ENCODE measurements at regions not wholly inside any gene's neighbourhood (a gene's known extent, or its start where the extent isn't known, plus 50 kb on each side); places are given as distances from the start of the nearest gene placed in this dataset.
A peak's percentile ranks its signal among the peaks of the same experiment; 100 is the strongest.

DNA sequence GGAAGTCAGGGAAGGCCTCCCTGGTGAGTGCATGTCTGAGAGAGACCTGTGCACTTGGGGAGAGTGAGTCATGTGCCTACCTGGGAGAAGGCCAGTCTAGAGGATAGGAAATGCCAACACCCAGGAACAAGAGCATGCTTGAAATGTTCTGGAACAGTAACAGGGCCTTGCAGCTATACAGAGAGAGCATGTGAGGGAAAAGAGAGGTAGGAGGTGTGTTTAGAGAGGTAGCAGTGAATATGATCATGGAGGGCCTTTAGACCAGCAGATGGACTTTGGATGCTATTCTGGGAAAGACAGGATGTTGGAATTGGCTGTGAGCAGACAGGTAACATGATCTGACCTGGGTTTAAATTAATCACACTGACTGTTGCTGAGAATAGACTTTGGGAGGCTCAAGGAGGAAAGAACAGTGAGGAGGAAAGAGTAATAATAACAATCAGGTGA, 1143.6 kb downstream of the FLRT2 start:
- TF ChIP-seq, protein P1, sequence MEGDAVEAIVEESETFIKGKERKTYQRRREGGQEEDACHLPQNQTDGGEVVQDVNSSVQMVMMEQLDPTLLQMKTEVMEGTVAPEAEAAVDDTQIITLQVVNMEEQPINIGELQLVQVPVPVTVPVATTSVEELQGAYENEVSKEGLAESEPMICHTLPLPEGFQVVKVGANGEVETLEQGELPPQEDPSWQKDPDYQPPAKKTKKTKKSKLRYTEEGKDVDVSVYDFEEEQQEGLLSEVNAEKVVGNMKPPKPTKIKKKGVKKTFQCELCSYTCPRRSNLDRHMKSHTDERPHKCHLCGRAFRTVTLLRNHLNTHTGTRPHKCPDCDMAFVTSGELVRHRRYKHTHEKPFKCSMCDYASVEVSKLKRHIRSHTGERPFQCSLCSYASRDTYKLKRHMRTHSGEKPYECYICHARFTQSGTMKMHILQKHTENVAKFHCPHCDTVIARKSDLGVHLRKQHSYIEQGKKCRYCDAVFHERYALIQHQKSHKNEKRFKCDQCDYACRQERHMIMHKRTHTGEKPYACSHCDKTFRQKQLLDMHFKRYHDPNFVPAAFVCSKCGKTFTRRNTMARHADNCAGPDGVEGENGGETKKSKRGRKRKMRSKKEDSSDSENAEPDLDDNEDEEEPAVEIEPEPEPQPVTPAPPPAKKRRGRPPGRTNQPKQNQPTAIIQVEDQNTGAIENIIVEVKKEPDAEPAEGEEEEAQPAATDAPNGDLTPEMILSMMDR (IDR thresholded peaks at IDR 0.05): no peak
- TF ChIP-seq POLR2A (IDR thresholded peaks at IDR 0.05) (no peak), EP300 (IDR thresholded peaks at IDR 0.05) (no peak)
- Histone ChIP-seq H3K27me3 (no peaks in the 10 kb centered on the region), H3K4me1 (no peaks in the 10 kb centered on the region), H3K27ac (no peak overlapping the region), H3K4me3 (no peak overlapping the region), H3K9me3 (no peaks in the 10 kb centered on the region), H3K36me3 (no peaks in the 10 kb centered on the region)
- no peak for DNase-seq (ENCODE audit: low spot score in 2 of 2)

DNA sequence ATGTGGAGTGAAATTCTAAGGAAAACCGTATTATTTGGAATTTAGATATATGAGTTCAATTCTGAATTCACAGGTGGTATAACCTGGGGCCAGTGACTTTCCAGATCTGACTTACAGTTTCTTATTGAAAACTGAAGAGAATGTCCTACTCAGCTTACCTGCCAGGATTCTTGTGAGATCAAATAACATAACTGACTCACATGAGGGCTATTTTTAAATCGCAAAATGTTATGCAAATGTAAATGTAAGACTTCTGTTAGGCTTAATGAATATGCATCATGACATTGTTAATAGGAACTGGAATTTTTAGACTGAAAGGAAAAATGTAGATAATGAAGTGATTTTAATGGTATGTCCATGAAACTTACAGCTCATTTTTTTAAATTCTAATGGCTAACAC, 1142.1 kb downstream of the FLRT2 start:
- 86 to 91% methylated on average over 2 of the region's 2 CpGs for WGBS, 2 donors
- DNase-seq (ENCODE audit: low spot score in 2 of 2): no peak
- Histone ChIP-seq H3K27ac (no peak overlapping the region), H3K9me3 (no peaks in the 10 kb centered on the region), H3K4me3 (no peak overlapping the region), H3K4me1 (no peaks in the 10 kb centered on the region), H3K27me3 (no peaks in the 10 kb centered on the region), H3K36me3 (no peaks in the 10 kb centered on the region)
- no peak for TF ChIP-seq POLR2A (IDR thresholded peaks at IDR 0.05)
- TF ChIP-seq, protein P1 (IDR thresholded peaks at IDR 0.05): no peak
- no peak for TF ChIP-seq EP300 (IDR thresholded peaks at IDR 0.05)

DNA sequence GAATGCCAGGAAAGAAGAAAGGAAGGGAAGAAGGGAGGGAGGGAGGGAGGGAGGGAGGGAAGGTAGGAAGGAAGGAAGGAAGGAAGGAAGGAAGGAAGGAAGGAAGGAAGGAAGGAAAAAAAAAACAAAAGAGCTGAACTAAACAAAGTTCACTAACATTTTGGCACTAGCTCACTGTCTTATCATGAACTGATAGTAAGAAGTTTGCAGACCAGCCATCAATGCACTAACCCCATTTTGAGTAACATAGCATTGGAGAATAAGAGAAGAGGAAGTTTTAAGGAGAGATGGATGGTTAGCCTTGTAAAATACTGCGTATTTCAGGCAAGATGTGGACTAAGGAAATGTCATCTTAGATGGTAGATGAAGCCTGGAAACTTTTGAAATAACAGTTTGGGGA, 1136.0 kb downstream of the FLRT2 start:
- TF ChIP-seq, protein P1 (IDR thresholded peaks at IDR 0.05): no peak
- no peak for DNase-seq (ENCODE audit: low spot score in 2 of 2)
- Histone ChIP-seq H3K27me3 (no peaks in the 10 kb centered on the region), H3K9me3 (no peaks in the 10 kb centered on the region), H3K4me3 (no peak overlapping the region), H3K4me1 (no peaks in the 10 kb centered on the region), H3K36me3 (no peaks in the 10 kb centered on the region), H3K27ac (no peak overlapping the region)
- 96 to 100% methylated on average over 1 of the region's 1 CpG for WGBS, 2 donors

DNA sequence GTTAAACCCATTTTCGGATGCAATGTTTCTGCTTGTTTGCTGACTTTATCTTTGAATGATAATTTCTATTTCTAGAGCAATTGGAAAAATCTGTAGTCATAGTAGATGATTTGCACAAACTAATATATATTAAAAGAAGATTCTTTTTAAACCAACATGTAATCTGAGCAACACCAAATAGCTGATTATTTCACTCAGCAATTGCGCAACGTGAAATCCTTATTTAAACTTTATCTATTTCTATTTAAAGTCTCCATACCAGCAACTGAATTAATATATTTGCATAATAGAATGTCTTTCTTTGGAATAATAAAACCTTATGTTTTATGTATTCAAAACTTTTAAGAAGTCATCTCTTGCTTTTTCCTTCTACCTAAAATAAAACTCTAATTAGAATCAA, 1132.4 kb downstream of the FLRT2 start:
- 90 to 93% methylated on average over 3 of the region's 3 CpGs for WGBS, 2 donors
- DNase-seq (ENCODE audit: low spot score in 2 of 2): no peak
- Histone ChIP-seq H3K27ac (no peak overlapping the region), H3K27me3 (no peaks in the 10 kb centered on the region), H3K4me1 (no peaks in the 10 kb centered on the region), H3K36me3 (no peaks in the 10 kb centered on the region), H3K4me3 (no peak overlapping the region), H3K9me3 (no peaks in the 10 kb centered on the region)
- TF ChIP-seq, protein P1 (IDR thresholded peaks at IDR 0.05): no peak
- TF ChIP-seq EP300 (IDR thresholded peaks at IDR 0.05): no peak
- no peak for TF ChIP-seq POLR2A (IDR thresholded peaks at IDR 0.05)

DNA sequence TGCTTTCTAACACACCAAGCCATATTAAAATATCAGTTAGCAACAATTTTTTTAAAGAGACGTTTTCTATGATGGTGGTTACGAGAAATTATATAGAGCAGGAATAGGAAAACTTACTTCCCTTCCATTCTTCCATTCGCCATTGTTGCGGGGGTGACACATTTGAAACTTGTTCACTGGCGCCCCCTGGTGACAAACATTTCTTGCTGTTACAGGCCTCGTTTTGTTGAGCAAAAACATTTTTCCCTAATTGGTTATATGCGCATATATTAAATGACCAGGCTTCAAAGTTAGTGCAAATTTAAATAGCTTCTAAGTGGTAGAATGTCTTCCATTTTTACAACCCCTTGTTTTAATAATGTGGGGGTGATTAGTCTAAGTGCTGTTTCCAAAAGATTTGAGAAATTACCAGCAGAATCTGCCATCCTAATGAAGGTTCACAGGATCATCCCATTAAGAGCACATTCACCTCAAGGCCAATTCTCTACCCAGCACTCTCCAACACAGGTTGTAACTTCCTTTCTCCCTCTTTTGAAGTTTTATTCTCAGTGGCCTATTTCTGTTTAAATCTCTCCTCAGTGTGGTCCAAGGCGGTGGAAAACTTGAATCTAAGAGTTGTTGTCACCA, 1124.7 kb downstream of the FLRT2 start:
- no peak overlapping the region for H3K4me3 ChIP-seq
- TF ChIP-seq EP300 (IDR thresholded peaks at IDR 0.05) (no peak), POLR2A (IDR thresholded peaks at IDR 0.05) (no peak)
- TF ChIP-seq, protein P1 (IDR thresholded peaks at IDR 0.05): peak in 4 of 5 experiments; percentile 18 to 36 (median 25)
- no peaks in the 10 kb centered on the region for H3K27me3 ChIP-seq
- 64 to 65% methylated on average over 8 of the region's 8 CpGs for WGBS, 2 donors
- H3K9me3 ChIP-seq: peaks cover 0 to 9% (median 0%) of the 10 kb centered on the region in 4 donors
- H3K27ac ChIP-seq: no peak overlapping the region
- no peaks in the 10 kb centered on the region for H3K36me3 ChIP-seq
- peak; percentile 33 to 61 for DNase-seq (ENCODE audit: low spot score in 2 of 2)
- H3K4me1 ChIP-seq: no peaks in the 10 kb centered on the region
